ENCODE measurements at regions not wholly inside any gene's neighbourhood (a gene's known extent, or its start where the extent isn't known, plus 50 kb on each side); places are given as distances from the start of the nearest gene placed in this dataset.
"Not testable (repeated sequence)": the region's sequence is repeated elsewhere in the genome, so short reads cannot be mapped to it uniquely, and the experiment has no call there.

DNA sequence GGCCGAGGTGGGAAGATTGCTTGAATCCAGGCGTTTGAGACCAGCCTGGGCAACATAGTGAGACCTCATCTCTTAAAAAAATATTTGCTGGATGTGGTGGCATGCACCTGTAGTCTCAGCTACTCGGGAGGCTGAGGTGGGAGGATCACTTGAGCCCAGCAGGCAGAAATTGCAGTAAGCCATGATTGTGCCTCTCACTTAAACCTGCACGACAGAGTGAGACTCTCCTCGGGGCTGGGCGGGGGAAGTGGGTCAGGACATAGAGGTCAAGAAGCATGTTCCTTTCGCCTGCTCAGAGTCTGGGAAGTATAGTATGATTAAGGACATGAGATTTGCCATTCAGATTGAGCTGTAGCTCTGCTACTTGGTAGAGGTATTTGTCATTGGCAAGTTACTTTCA lies 52.3 kb downstream of the SEPTIN7 start:
- not testable (repeated sequence) for DNase-seq

DNA sequence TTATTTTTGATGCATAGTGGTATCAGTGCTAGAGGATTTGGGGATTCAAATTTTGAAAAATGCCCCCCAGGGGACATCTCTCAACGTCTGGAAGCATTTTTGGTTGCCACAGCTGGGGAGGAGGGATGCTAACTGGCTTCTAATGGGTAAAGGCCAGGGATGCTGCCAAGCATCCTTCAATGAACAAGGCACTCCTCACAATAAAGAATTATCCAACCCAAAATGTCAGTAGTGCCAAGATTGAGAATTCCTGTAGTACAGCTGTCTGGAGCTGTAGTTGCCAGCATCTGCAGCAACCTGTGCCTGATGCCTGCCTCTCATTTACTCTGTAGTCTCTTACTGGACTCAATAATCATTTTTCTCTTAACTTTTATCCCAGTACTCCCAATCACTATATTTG lies 53.5 kb downstream of the SEPTIN7 start:
- peak in 21 of 56 donors; percentile 2 to 67 (median 27) for DNase-seq

GRCh38 chr7:35856175-35856574 lies 55.3 kb downstream of the SEPTIN7 start:
- DNase-seq, result no peak

DNA sequence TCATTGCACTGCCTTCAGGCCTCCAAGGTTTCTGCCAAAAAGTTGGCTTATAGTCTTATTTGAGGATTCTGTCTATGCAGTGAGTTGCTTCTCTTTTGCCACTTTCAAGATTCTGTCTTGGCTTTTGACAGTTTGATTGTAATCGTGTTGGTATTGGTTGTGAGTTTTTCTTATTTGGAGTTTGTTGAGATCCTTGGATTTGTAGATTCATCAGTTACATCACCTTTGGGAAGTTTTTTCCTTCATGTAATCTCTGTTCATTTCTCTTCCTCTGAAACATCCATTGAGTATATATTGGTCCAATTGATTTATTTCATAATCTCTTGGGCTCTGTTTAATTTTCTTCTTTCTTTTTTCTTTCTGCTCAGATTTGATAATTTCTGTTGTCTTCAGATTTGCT lies 59.8 kb downstream of the SEPTIN7 start:
- DNase-seq, result no peak

- no peak for DNase-seq
Measured at GRCh38 chr7:35865287-35865686, 64.4 kb downstream of the SEPTIN7 start.

- no peak for DNase-seq
Measured at GRCh38 chr7:35866186-35866585, 65.3 kb downstream of the SEPTIN7 start.

DNA sequence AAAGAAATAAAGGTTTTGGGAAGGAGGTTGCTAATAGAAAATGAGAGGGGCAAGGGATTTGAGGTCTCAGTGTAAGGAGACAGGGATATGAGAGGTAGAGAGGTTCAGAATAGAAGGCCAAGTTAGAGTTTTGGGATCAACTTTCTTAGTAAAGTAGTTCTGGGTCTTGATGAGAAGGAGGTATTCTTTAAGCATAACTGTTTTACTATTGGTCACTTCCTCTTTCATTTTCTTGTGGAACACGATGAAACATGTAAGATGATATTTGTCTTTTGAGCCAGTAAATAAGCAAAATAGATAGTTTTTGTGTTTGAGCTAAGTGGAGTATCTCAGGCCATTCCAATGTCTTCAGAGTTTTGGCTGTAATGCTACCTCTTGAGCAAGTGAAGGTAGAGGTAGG lies 68.3 kb downstream of the SEPTIN7 start:
- DNase-seq, result not testable (repeated sequence)

GRCh38 chr7:35869810-35870209 lies 69.0 kb downstream of the SEPTIN7 start:
- DNase-seq, result no peak

GRCh38 chr7:35871856-35872255 lies 71.0 kb downstream of the SEPTIN7 start:
- DNase-seq, result no peak

DNA sequence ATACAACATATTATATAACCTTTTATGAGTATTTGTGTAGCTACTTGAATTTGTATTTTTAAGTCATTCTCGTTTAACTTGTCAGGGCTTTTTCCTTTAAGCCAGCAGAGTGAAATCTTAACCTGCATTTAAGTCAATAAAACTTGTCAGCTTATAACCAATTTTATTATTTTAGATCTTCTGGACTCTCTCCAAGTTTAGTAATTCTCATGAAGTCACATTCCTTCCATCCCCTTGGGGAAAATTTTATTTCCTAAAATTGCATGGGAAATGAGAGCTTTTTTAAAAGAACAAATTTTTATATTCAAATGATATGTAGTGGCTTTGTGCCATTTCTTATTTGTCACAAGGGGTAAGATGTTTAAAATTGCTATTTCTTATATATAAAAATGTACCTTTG lies 74.0 kb downstream of the SEPTIN7 start:
- no peak for DNase-seq

DNA sequence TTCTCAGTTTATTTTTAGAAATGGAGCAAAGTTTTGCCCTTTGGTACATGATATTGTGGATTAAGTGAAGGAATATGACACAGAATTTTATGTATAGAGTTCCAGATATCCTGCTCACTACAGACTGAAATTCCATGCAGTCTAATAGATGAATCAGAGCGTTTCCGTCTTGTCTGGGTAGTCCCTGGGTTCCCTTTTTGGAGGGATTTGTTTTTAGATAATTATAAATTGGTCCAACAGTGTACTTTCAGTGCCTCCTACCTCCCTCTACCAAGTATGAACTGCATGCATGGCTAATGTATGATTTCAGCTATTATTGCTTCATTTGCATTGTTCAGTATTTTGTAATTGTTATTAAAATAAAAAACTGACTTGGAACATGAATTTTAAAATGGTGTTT lies 74.4 kb downstream of the SEPTIN7 start:
- DNase-seq, result no peak

DNA sequence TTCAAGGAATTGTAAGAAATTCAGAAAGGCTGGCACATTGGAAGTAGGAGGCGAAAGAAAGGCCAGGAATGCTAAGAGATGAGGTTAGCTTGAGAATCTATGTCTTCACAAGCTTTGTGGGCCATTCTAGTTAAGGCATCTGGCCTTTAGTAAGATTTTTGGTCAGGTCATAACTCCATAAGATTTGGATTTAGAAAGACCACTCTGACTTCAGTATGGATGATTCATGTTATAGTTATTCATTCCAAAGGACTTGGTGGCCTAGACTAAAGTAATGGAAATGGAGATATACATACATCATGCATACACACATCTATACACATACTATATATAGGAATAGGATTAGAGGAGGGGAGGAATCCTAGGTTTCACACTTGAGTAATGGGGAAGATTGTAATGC lies 77.5 kb downstream of the SEPTIN7 start:
- no peak for DNase-seq

- DNase-seq, result not testable (repeated sequence)
Measured at GRCh38 chr7:35887430-35887829, 86.6 kb downstream of the SEPTIN7 start.

GRCh38 chr7:35889001-35889400 lies 88.1 kb downstream of the SEPTIN7 start:
- DNase-seq, result no peak

GRCh38 chr7:35889870-35890269 lies 89.0 kb downstream of the SEPTIN7 start:
- DNase-seq, result no peak

- DNase-seq, result no peak
Measured at GRCh38 chr7:35891004-35891830, 90.4 kb downstream of the SEPTIN7 start.

GRCh38 chr7:35893649-35894048 lies 92.8 kb downstream of the SEPTIN7 start:
- no peak for DNase-seq

DNA sequence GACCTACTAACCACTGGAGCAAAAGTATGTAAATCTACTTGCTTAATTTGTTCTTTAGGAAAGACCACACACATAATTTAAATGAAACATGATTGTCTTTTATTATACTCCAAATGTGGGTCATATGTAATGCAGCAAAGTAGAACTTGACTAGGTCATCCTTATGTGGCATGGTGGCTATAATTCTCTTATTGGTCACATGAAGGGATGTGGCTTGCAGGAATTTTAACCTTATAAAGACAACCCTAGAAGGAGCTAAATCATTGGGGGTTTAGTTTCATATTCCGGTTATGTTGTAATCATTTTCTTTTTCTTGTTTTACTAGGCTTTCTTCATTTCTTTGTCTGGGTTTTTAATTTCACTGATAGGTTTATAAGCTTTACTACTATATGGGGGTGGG lies 93.9 kb downstream of the SEPTIN7 start:
- DNase-seq, result no peak

DNA sequence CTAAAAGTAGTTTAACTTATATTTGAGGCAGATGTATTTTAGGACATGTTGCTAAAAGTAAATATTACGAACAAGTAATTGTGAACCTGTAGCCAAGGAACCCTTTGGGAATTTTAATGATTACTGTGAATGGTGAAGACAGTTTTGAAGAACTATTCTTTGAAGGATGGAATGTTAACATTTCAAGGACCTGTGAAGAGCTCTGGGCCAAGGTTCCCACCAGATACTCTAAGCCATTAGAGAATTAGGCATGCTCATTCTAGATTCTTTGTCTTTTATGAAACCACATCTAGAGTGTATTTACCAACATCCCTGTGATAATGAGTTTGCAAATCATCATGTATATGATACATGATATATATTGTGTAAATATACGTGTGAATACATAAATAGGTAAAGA lies 99.8 kb downstream of the SEPTIN7 start:
- no peak for DNase-seq

GRCh38 chr7:35905555-35905954 lies 104.7 kb downstream of the SEPTIN7 start:
- no peak for DNase-seq

GRCh38 chr7:35906191-35906908 lies 105.5 kb downstream of the SEPTIN7 start:
- DNase-seq, result peak in 42 of 56 donors; percentile 4 to 85 (median 30)

GRCh38 chr7:35908331-35909216 lies 107.7 kb downstream of the SEPTIN7 start:
- peak in 42 of 56 donors; percentile 8 to 74 (median 40) for DNase-seq
